Liver (tissue), 8 donors: ENCODE measurements at regions not wholly inside any gene's neighbourhood (a gene's known extent, or its start where the extent isn't known, plus 50 kb on each side); places are given as distances from the start of the nearest gene placed in this dataset.

Experiments used
- DNase-seq: peaks from one replicate; pipeline ENCODE4 v3.0.0-alpha.2; 2017; ENCODE audit warnings: low spot score
- H3K27ac ChIP-seq, 2 donors: one replicate each; pipeline ENCODE4 v1.7.0; 2013; ENCODE audit warnings: inconsistent platforms in 2 of 2, low read length in 2 of 2, control low read depth in 1 of 2, low read depth in 1 of 2, mild to moderate bottlenecking in 1 of 2
- H3K27me3 ChIP-seq, 4 donors: one replicate each; pipeline versions ENCODE4 v1.6.1 to v1.7.0; 2013; ENCODE audit warnings: low read length in 3 of 4, inconsistent platforms in 1 of 4, mild to moderate bottlenecking in 1 of 4, moderate library complexity in 1 of 4; ENCODE audit not compliant: control insufficient read depth in 4 of 4, insufficient read depth in 4 of 4
- H3K36me3 ChIP-seq, 4 donors: one replicate each; pipeline versions ENCODE4 v1.6.1 to v1.7.0; 2013; ENCODE audit warnings: low read length in 3 of 4, mild to moderate bottlenecking in 3 of 4, low read depth in 1 of 4, moderate library complexity in 1 of 4; ENCODE audit not compliant: control insufficient read depth in 4 of 4, insufficient read depth in 3 of 4
- H3K4me1 ChIP-seq, 4 donors: one replicate each; pipeline versions ENCODE4 v1.6.1 to v1.7.0; 2013; ENCODE audit warnings: low read length in 3 of 4, mild to moderate bottlenecking in 3 of 4, moderate library complexity in 1 of 4; ENCODE audit not compliant: control insufficient read depth in 4 of 4, insufficient read depth in 4 of 4
- H3K4me3 ChIP-seq, 3 donors: one replicate each; pipeline versions ENCODE4 v1.6.1 to v1.7.0; 2013; ENCODE audit warnings: low read length in 3 of 3, control low read depth in 1 of 3, low read depth in 1 of 3, mild to moderate bottlenecking in 1 of 3
- H3K9ac ChIP-seq, 2 donors: one replicate each; pipeline ENCODE4 v1.7.0; 2013; ENCODE audit warnings: low read length in 2 of 2, mild to moderate bottlenecking in 2 of 2, moderate library complexity in 2 of 2, control low read depth in 1 of 2, low read depth in 1 of 2
- H3K9me3 ChIP-seq, 4 donors: one replicate each; pipeline versions ENCODE4 v1.6.1 to v1.7.0; 2013; ENCODE audit warnings: low read length in 3 of 4; ENCODE audit not compliant: control insufficient read depth in 4 of 4
- ATF3 ChIP-seq: IDR thresholded peaks from 2 replicates; pipeline ENCODE4 v1.6.1; 2016; ENCODE audit warnings: antibody characterized with exemption
- CTCF ChIP-seq: fragments of 150-350 bp; IDR thresholded peaks from 2 replicates; pipeline ENCODE4 v1.5.1; 2017; ENCODE audit warnings: improper control_type of control experiment, low read depth, low read length; ENCODE audit not compliant: missing input control
- EGR1 ChIP-seq, 2 donors: IDR thresholded peaks; 2 replicates each; pipeline ENCODE4 v1.6.1; 2016 to 2018; ENCODE audit warnings: antibody characterized with exemption in 2 of 2, low read depth in 2 of 2
- FOXA1 ChIP-seq: IDR thresholded peaks from 2 replicates; pipeline ENCODE4 v1.6.1; 2016; ENCODE audit warnings: antibody characterized with exemption
- FOXA2 ChIP-seq: IDR thresholded peaks from 2 replicates; pipeline ENCODE4 v1.6.1; 2016; ENCODE audit warnings: antibody characterized with exemption
- GABPA ChIP-seq, 2 donors: IDR thresholded peaks in 1 of 2; conservative IDR thresholded peaks in 1 of 2; 2 replicates each; pipeline ENCODE4 v1.6.1; 2016; ENCODE audit warnings: antibody characterized with exemption in 2 of 2, mild to moderate bottlenecking in 1 of 2, moderate library complexity in 1 of 2
- HNF4G ChIP-seq: IDR thresholded peaks from 2 replicates; pipeline ENCODE4 v1.6.1; 2016; ENCODE audit warnings: antibody characterized with exemption
- JUND ChIP-seq, 2 donors: IDR thresholded peaks; 2 replicates each; pipeline ENCODE4 v1.6.1; 2016; ENCODE audit warnings: antibody characterized with exemption in 2 of 2
- NR2F2 ChIP-seq: IDR thresholded peaks from 2 replicates; pipeline ENCODE4 v1.6.1; 2016; ENCODE audit warnings: antibody characterized with exemption
- RAD21 ChIP-seq, 2 donors: IDR thresholded peaks; 2 replicates each; pipeline ENCODE4 v1.6.1; 2016; ENCODE audit warnings: antibody characterized with exemption in 2 of 2, mild to moderate bottlenecking in 2 of 2
- RXRA ChIP-seq, 2 donors: IDR thresholded peaks; 2 replicates each; pipeline ENCODE4 v1.6.1; 2017 to 2018; ENCODE audit warnings: antibody characterized with exemption in 2 of 2, mild to moderate bottlenecking in 1 of 2
- SP1 ChIP-seq: IDR thresholded peaks from 2 replicates; pipeline ENCODE4 v1.6.1; 2018; ENCODE audit warnings: antibody characterized with exemption, mild to moderate bottlenecking
- TAF1 ChIP-seq: conservative IDR thresholded peaks from 2 replicates; pipeline ENCODE4 v1.6.1; 2016; ENCODE audit warnings: antibody characterized with exemption, mild to moderate bottlenecking
- YY1 ChIP-seq: IDR thresholded peaks from 2 replicates; pipeline ENCODE4 v1.6.1; 2016; ENCODE audit warnings: antibody characterized with exemption, mild to moderate bottlenecking
- ZBTB33 ChIP-seq: IDR thresholded peaks from 2 replicates; pipeline ENCODE4 v1.6.1; 2016; ENCODE audit warnings: antibody characterized with exemption
- WGBS: extraction: QIAGEN DNeasy Blood & Tissue Kit; methylation state at CpG from one replicate; pipeline ENCODE4 v1.1.7; 2013; 5-methylcytosine and 5-hydroxymethylcytosine counted together
- TF ChIP-seq, protein P1 (sequence below): IDR thresholded peaks from 2 replicates; pipeline ENCODE4 v1.6.1; 2016; ENCODE audit warnings: antibody characterized with exemption, mild to moderate bottlenecking
- TF ChIP-seq, protein P2 (sequence below): IDR thresholded peaks from 2 replicates; pipeline ENCODE4 v1.6.1; 2016; ENCODE audit warnings: antibody characterized with exemption
- donor health status: healthy.
- donor health status: healthy.
- donor health status: healthy.
- donor health status: healthy.
- donor health status: healthy.

DNA sequence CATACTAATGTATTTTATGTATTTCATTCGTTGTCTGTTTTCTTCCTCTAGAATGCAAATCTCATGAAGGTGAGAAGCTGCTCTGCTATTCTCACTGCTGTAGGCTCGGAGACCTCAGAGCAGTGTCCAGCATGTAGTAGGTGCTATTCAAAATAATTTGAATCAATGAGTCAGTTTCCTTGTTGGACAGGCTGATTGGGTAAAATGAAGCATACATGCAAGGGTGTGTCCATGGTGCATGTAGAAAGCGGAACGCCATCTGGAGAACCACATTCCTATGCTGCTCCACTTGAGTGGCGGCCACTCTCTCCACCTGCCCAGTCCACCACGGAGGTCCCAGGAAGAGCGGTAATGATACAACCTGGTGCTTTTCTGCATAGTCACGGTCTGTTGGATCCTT is 412.1 kb downstream of the QKI start:
- Histone ChIP-seq H3K4me1 (peaks cover 0 to 5% (median 4%) of the 10 kb centered on the region in 4 donors), H3K9me3 (no peaks in the 10 kb centered on the region), H3K4me3 (no peak overlapping the region), H3K9ac (no peak overlapping the region), H3K27ac (no peak overlapping the region), H3K27me3 (no peaks in the 10 kb centered on the region), H3K36me3 (no peaks in the 10 kb centered on the region)
- no peak for DNase-seq
- WGBS, result 90% methylated on average over 8 of the region's 8 CpGs
- no peak for TF ChIP-seq RXRA (IDR thresholded peaks at IDR 0.05)
- TF ChIP-seq YY1, result no peak
- TF ChIP-seq ATF3, result no peak
- no peak for TF ChIP-seq RAD21 (IDR thresholded peaks at IDR 0.05)
- TF ChIP-seq JUND (IDR thresholded peaks at IDR 0.05), result no peak
- TF ChIP-seq NR2F2, result no peak
- TF ChIP-seq TAF1, result no peak
- no peak for TF ChIP-seq GABPA (IDR thresholded peaks at IDR 0.05 in 1 of 2, conservative IDR thresholded peaks at IDR 0.05 in 1 of 2)
- TF ChIP-seq HNF4G, result no peak
- TF ChIP-seq SP1, result no peak
- TF ChIP-seq FOXA1, result no peak
- TF ChIP-seq CTCF, result no peak
- TF ChIP-seq ZBTB33, result no peak
- TF ChIP-seq FOXA2, result no peak
- TF ChIP-seq EGR1 (IDR thresholded peaks at IDR 0.05; ENCODE audit: low read depth in 2 of 2), result no peak

- no peak for TF ChIP-seq JUND (IDR thresholded peaks at IDR 0.05)
- TF ChIP-seq, protein P1, sequence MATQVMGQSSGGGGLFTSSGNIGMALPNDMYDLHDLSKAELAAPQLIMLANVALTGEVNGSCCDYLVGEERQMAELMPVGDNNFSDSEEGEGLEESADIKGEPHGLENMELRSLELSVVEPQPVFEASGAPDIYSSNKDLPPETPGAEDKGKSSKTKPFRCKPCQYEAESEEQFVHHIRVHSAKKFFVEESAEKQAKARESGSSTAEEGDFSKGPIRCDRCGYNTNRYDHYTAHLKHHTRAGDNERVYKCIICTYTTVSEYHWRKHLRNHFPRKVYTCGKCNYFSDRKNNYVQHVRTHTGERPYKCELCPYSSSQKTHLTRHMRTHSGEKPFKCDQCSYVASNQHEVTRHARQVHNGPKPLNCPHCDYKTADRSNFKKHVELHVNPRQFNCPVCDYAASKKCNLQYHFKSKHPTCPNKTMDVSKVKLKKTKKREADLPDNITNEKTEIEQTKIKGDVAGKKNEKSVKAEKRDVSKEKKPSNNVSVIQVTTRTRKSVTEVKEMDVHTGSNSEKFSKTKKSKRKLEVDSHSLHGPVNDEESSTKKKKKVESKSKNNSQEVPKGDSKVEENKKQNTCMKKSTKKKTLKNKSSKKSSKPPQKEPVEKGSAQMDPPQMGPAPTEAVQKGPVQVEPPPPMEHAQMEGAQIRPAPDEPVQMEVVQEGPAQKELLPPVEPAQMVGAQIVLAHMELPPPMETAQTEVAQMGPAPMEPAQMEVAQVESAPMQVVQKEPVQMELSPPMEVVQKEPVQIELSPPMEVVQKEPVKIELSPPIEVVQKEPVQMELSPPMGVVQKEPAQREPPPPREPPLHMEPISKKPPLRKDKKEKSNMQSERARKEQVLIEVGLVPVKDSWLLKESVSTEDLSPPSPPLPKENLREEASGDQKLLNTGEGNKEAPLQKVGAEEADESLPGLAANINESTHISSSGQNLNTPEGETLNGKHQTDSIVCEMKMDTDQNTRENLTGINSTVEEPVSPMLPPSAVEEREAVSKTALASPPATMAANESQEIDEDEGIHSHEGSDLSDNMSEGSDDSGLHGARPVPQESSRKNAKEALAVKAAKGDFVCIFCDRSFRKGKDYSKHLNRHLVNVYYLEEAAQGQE, result no peak
- TF ChIP-seq EGR1 (IDR thresholded peaks at IDR 0.05; ENCODE audit: low read depth in 2 of 2), result no peak
- no peak for TF ChIP-seq CTCF
- TF ChIP-seq RAD21 (IDR thresholded peaks at IDR 0.05), result no peak
- TF ChIP-seq, protein P2, sequence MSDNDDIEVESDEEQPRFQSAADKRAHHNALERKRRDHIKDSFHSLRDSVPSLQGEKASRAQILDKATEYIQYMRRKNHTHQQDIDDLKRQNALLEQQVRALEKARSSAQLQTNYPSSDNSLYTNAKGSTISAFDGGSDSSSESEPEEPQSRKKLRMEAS, result no peak
- no peak for TF ChIP-seq ATF3
- TF ChIP-seq RXRA (IDR thresholded peaks at IDR 0.05), result no peak
- TF ChIP-seq YY1, result no peak
- no peak for DNase-seq
Measured at GRCh38 chr6:163825033-163825432, 410.5 kb downstream of the QKI start.

More at GRCh38 chr6:163825033-163825432, 410.5 kb downstream of the QKI start:
- no peak overlapping the region for H3K9ac ChIP-seq
- H3K27ac ChIP-seq, result no peak overlapping the region
- H3K27me3 ChIP-seq, result no peaks in the 10 kb centered on the region
- 91% methylated on average over 9 of the region's 9 CpGs for WGBS
- no peaks in the 10 kb centered on the region for H3K36me3 ChIP-seq
- peaks cover 0 to 5% (median 4%) of the 10 kb centered on the region in 4 donors for H3K4me1 ChIP-seq
- no peak overlapping the region for H3K4me3 ChIP-seq
- H3K9me3 ChIP-seq, result no peaks in the 10 kb centered on the region
